HepG2 (cell line): ENCODE measurements at regions not wholly inside any gene's neighbourhood (a gene's known extent, or its start where the extent isn't known, plus 50 kb on each side); places are given as distances from the start of the nearest gene placed in this dataset.

Source experiments
- ATAC-seq: fragments of 200-7000 bp; cut with Tn5 transposase; 3 replicates; pipeline ENCODE4 v1.9.1; 2020; ENCODE audit warnings: mild to moderate bottlenecking, moderate library complexity
- BruUV-seq: library from RNA; stranded (reverse); fragments of 400-500 nt; replicated peaks from 2 replicates; lab custom pipeline; 2021; lab: Mats Ljungman, UMichigan
- CTCF ChIA-PET: fragments of 300-600 bp; formaldehyde crosslinking; extraction: SDS; loops from one replicate; lab custom pipeline; 2021; ENCODE audit warnings: low total read pairs, inconsistent platforms, low intra/inter-chr PET ratio; lab: Yijun Ruan, JAX
- POLR2A ChIA-PET: fragments of 350-600 bp; sonication (Branson Sonifier 250); formaldehyde crosslinking; loops from one replicate; lab custom pipeline; 2020; ENCODE audit warnings: antibody characterized with exemption, inconsistent platforms; lab: Yijun Ruan, JAX
- DNase-seq: peaks from one replicate; pipeline ENCODE4 v3.0.0-alpha.2; 2015; ENCODE audit warnings: low spot score
- FAIRE-seq: peaks from 3 replicates; lab custom pipeline; 2011; peaks lifted over from hg19 to GRCh38; lab: Jason Lieb, UNC
- H2AFZ ChIP-seq: one replicate; pipeline ENCODE4 v1.6.1; 2011; ENCODE audit warnings: low read length, inconsistent platforms
- H3K27ac ChIP-seq: fragments of 300-600 bp; 3 replicates; pipeline ENCODE4 v1.8.0; 2011; ENCODE audit warnings: mixed run types, mild to moderate bottlenecking, mixed read lengths, low read length, inconsistent platforms; ENCODE audit not compliant: insufficient read depth; ENCODE audit errors: extremely low read length
- H3K27me3 ChIP-seq, 2 experiments: fragments of 200-600 bp in 1 of 2; 2 replicates in 1 of 2; 3 replicates in 1 of 2; pipeline versions ENCODE4 v1.6.0 to v1.8.0; 2011; ENCODE audit warnings: low read length in 2 of 2, mild to moderate bottlenecking in 2 of 2, moderate library complexity in 2 of 2, inconsistent platforms in 1 of 2; ENCODE audit not compliant: insufficient read depth in 2 of 2, control insufficient read depth in 1 of 2
- H3K36me3 ChIP-seq, 2 experiments: fragments of 200-600 bp in 1 of 2; replicated peaks in 1 of 2; 2 replicates in 1 of 2; 3 replicates in 1 of 2; pipeline versions ENCODE4 v1.5.1 to v1.8.0; 2011; ENCODE audit warnings: low read length in 2 of 2, inconsistent platforms in 1 of 2; ENCODE audit not compliant: insufficient read depth in 2 of 2, control insufficient read depth in 1 of 2
- H3K4me1 ChIP-seq: 2 replicates; pipeline ENCODE4 v1.5.1; 2012; ENCODE audit warnings: low read length, inconsistent platforms; ENCODE audit not compliant: insufficient read depth
- H3K4me2 ChIP-seq: 2 replicates; pipeline ENCODE4 v1.6.0; 2011; ENCODE audit warnings: low read depth, low read length, inconsistent platforms
- H3K4me3 ChIP-seq, 3 experiments: fragments of 200-600 bp in 1 of 3; sonication (generic), shearing (Covaris generic) in 1 of 3; replicated peaks in 1 of 3; 2 replicates each; pipeline ENCODE4 v1.5.1; 2011 to 2016; ENCODE audit warnings: low read length in 3 of 3, inconsistent platforms in 2 of 3, low read depth in 2 of 3, mild to moderate bottlenecking in 2 of 3, control low read depth in 1 of 3, mixed read lengths in 1 of 3; ENCODE audit not compliant: insufficient read depth in 1 of 3
- H3K79me2 ChIP-seq: one replicate; pipeline ENCODE4 v1.6.1; 2011; ENCODE audit warnings: low read length, inconsistent platforms; ENCODE audit not compliant: insufficient read depth
- H3K9ac ChIP-seq: 2 replicates; pipeline ENCODE4 v1.6.0; 2011; ENCODE audit warnings: mild to moderate bottlenecking, low read depth, low read length, inconsistent platforms; ENCODE audit not compliant: insufficient read depth
- H3K9me3 ChIP-seq: 2 replicates; pipeline ENCODE4 v1.5.1; 2012; ENCODE audit warnings: mild to moderate bottlenecking, low read length
- H4K20me1 ChIP-seq: 2 replicates; pipeline ENCODE4 v1.6.0; 2011; ENCODE audit warnings: inconsistent platforms, mild to moderate bottlenecking, low read length, moderate library complexity; ENCODE audit not compliant: insufficient read depth
- CCDC6 ChIP-seq: sonication (generic); formaldehyde crosslinking; IDR thresholded peaks from 2 replicates; pipeline ENCODE4 v1.8.1; 2022; ENCODE audit warnings: mild to moderate bottlenecking, missing genetic modification reagents, moderate library complexity
- CEBPG ChIP-seq: IDR thresholded peaks from 2 replicates; pipeline ENCODE4 v1.6.1; 2016
- ERF ChIP-seq: IDR thresholded peaks from 2 replicates; pipeline ENCODE4 v1.6.1; 2018; ENCODE audit warnings: missing biosample characterization, missing genetic modification reagents
- ESRRA ChIP-seq: sonication (generic); formaldehyde crosslinking; IDR thresholded peaks from 2 replicates; pipeline ENCODE4 v1.5.1; 2020; ENCODE audit warnings: mild to moderate bottlenecking, low read depth, missing genetic modification reagents
- FOXO4 ChIP-seq: sonication (generic); formaldehyde crosslinking; conservative IDR thresholded peaks from 2 replicates; pipeline ENCODE4 v1.8.1; 2023; ENCODE audit warnings: missing genetic modification reagents
- HINFP ChIP-seq: sonication (generic); formaldehyde crosslinking; IDR thresholded peaks from 2 replicates; pipeline ENCODE4 v1.4.0; 2020; ENCODE audit warnings: low read depth, mild to moderate bottlenecking, missing genetic modification reagents
- PAWR ChIP-seq: sonication (generic); formaldehyde crosslinking; IDR thresholded peaks from 2 replicates; pipeline ENCODE4 v1.4.0; 2020; ENCODE audit warnings: missing genetic modification reagents, mild to moderate bottlenecking, borderline replicate concordance
- SP4 ChIP-seq: sonication (generic); formaldehyde crosslinking; IDR thresholded peaks from 2 replicates; pipeline ENCODE4 v1.8.1; 2023; ENCODE audit warnings: mild to moderate bottlenecking, missing genetic modification reagents
- STAT5B ChIP-seq: sonication (generic); formaldehyde crosslinking; IDR thresholded peaks from 2 replicates; pipeline ENCODE4 v1.4.0; 2020; ENCODE audit warnings: missing genetic modification reagents
- TFE3 ChIP-seq: IDR thresholded peaks from 2 replicates; pipeline ENCODE4 v1.6.1; 2016
- ZBTB14 ChIP-seq: sonication (generic); formaldehyde crosslinking; IDR thresholded peaks from 2 replicates; pipeline ENCODE4 v1.4.0; 2020; ENCODE audit warnings: missing genetic modification reagents
- ZFP41 ChIP-seq: sonication (generic); formaldehyde crosslinking; IDR thresholded peaks from 2 replicates; pipeline ENCODE4 v1.4.0; 2020; ENCODE audit warnings: mild to moderate bottlenecking, missing genetic modification reagents, borderline replicate concordance
- ZNF260 ChIP-seq: sonication (generic); formaldehyde crosslinking; IDR thresholded peaks from 2 replicates; pipeline ENCODE4 v1.4.0; 2020; ENCODE audit warnings: missing genetic modification reagents, low read depth, mild to moderate bottlenecking, borderline replicate concordance
- ZNF343 ChIP-seq: sonication (generic); formaldehyde crosslinking; IDR thresholded peaks from 2 replicates; pipeline ENCODE4 v1.4.0; 2020; ENCODE audit warnings: mild to moderate bottlenecking, missing genetic modification reagents
- ZNF562 ChIP-seq: sonication (generic); formaldehyde crosslinking; IDR thresholded peaks from 2 replicates; pipeline ENCODE4 v1.8.0; 2022; ENCODE audit warnings: missing genetic modification reagents, borderline replicate concordance
- ZNF720 ChIP-seq: sonication (generic); formaldehyde crosslinking; IDR thresholded peaks from 2 replicates; pipeline ENCODE4 v1.4.0; 2020; ENCODE audit warnings: missing genetic modification reagents
- WGBS: methylation state at CpG from one replicate; pipeline ENCODE4 v1.1.6; 2017; ENCODE audit warnings: low lambda C conversion rate; 5-methylcytosine and 5-hydroxymethylcytosine counted together
- in situ Hi-C: cut with HindIII; loops from 2 replicates; pipeline ENCODE4 v1.10.0; 2017; ENCODE audit warnings: low pct_unique_long_range_greater_than_20kb; ENCODE audit not compliant: extremely low pct_ligation_motif_present
- intact Hi-C: fragments of 100-400 bp; cut with micrococcal nuclease; formaldehyde crosslinking; loops from one replicate; pipeline ENCODE4 v1.10.0; 2022; ENCODE audit not compliant: unreplicated experiment

GRCh38 chr10:130519791-130520190 is 383.6 kb downstream of the GLRX3 start:
- Histone ChIP-seq H3K27ac (no peak overlapping the region), H3K9ac (no peak overlapping the region), H3K9me3 (no peaks in the 10 kb centered on the region), H3K27me3 (peaks cover 0 to 14% of the 10 kb centered on the region in 2 experiments; a peak in 2 of 5 replicates), H3K36me3 (no peaks in the 10 kb centered on the region), H3K4me2 (no peak overlapping the region), H3K79me2 (no peaks in the 10 kb centered on the region), H2AFZ (no peak overlapping the region), H3K4me1 (no peaks in the 10 kb centered on the region), H4K20me1 (no peaks in the 10 kb centered on the region), H3K4me3 (no peak overlapping the region)
- no peak for ATAC-seq
- BruUV-seq = no TSS peak
- no peak for FAIRE-seq
- CTCF ChIA-PET = no interaction called here
- WGBS = 9% methylated on average over 9 of the region's 9 CpGs
- TF ChIP-seq CCDC6 (CRISPR knock-in tag) = no peak
- no peak for TF ChIP-seq ZFP41
- no peak for TF ChIP-seq ERF (CRISPR knock-in tag)
- TF ChIP-seq ZNF720 (CRISPR knock-in tag) = no peak
- no peak for TF ChIP-seq ESRRA (CRISPR knock-in tag)
- no peak for TF ChIP-seq FOXO4 (CRISPR knock-in tag)
- no peak for TF ChIP-seq STAT5B (CRISPR knock-in tag)
- TF ChIP-seq ZNF260 (CRISPR knock-in tag) = no peak
- in situ Hi-C loops = no loop called here
- no peak for DNase-seq
- intact Hi-C loops = no loop called here
- POLR2A ChIA-PET = no interaction called here

GRCh38 chr10:130531312-130531711 is 395.1 kb downstream of the GLRX3 start:
- Histone ChIP-seq H2AFZ (no peak overlapping the region), H3K4me1 (no peaks in the 10 kb centered on the region), H3K79me2 (no peaks in the 10 kb centered on the region), H3K27me3 (peaks cover 0 to 6% of the 10 kb centered on the region in 2 experiments; a peak in 1 of 5 replicates), H3K9me3 (no peaks in the 10 kb centered on the region), H3K9ac (no peak overlapping the region), H3K4me2 (no peak overlapping the region), H4K20me1 (no peaks in the 10 kb centered on the region), H3K36me3 (no peaks in the 10 kb centered on the region), H3K27ac (no peak overlapping the region), H3K4me3 (no peak overlapping the region)
- 21% methylated on average over 4 of the region's 11 CpGs for WGBS
- intact Hi-C loops (no loop called here), in situ Hi-C loops (no loop called here)
- no peak for ATAC-seq
- ChIA-PET POLR2A (no interaction called here), CTCF (no interaction called here)
- DNase-seq = no peak
- FAIRE-seq = no peak
- BruUV-seq = no TSS peak
- TF ChIP-seq SP4 (CRISPR knock-in tag) = no peak
- TF ChIP-seq PAWR (CRISPR knock-in tag) = no peak
- no peak for TF ChIP-seq CEBPG (CRISPR knock-in tag)
- TF ChIP-seq ZNF343 = no peak
- no peak for TF ChIP-seq HINFP
- TF ChIP-seq ZBTB14 (CRISPR knock-in tag) = no peak
- TF ChIP-seq ZNF562 (CRISPR knock-in tag) = no peak
- no peak for TF ChIP-seq TFE3 (CRISPR knock-in tag)
